Neutrophil (primary cell): ENCODE measurements at regions not wholly inside any gene's neighbourhood (a gene's known extent, or its start where the extent isn't known, plus 50 kb on each side); places are given as distances from the start of the nearest gene placed in this dataset.
"Not testable (repeated sequence)": the region's sequence is repeated elsewhere in the genome, so short reads cannot be mapped to it uniquely, and the experiment has no call there.

ENCODE experiments used
- H3K27ac ChIP-seq: fragments of 200-600 bp; sonication (generic); 2 replicates; pipeline ENCODE4 v1.5.1; 2016; ENCODE audit warnings: mild to moderate bottlenecking, moderate library complexity
- H3K27me3 ChIP-seq: fragments of 200-600 bp; sonication (generic); 2 replicates; pipeline ENCODE4 v1.6.0; 2016; ENCODE audit warnings: mild to moderate bottlenecking
- H3K36me3 ChIP-seq: fragments of 200-600 bp; sonication (generic); 2 replicates; pipeline ENCODE4 v1.5.1; 2017
- H3K4me1 ChIP-seq, 2 experiments: fragments of 200-600 bp in 1 of 2; sonication (generic) in 1 of 2; 1 replicate in 1 of 2; 2 replicates in 1 of 2; pipeline versions ENCODE4 v1.5.1 to v1.6.1; 2013 to 2016; ENCODE audit warnings: low read depth in 1 of 2, low read length in 1 of 2, mild to moderate bottlenecking in 1 of 2, moderate library complexity in 1 of 2; ENCODE audit not compliant: control insufficient read depth in 1 of 2, insufficient read depth in 1 of 2
- H3K4me3 ChIP-seq, 2 experiments: fragments of 200-600 bp in 1 of 2; sonication (generic) in 1 of 2; 1 replicate in 1 of 2; 2 replicates in 1 of 2; pipeline ENCODE4 v1.5.1; 2013 to 2016; ENCODE audit warnings: low read depth in 1 of 2, low read length in 1 of 2, mild to moderate bottlenecking in 1 of 2, moderate library complexity in 1 of 2
- H3K9me3 ChIP-seq: fragments of 200-600 bp; sonication (generic); 2 replicates; pipeline ENCODE4 v1.5.1; 2016
- TF ChIP-seq, protein P1 (sequence below): fragments of 200-600 bp; sonication (generic); IDR thresholded peaks from 2 replicates; pipeline ENCODE4 v1.5.1; 2016; ENCODE audit warnings: antibody characterized with exemption

DNA sequence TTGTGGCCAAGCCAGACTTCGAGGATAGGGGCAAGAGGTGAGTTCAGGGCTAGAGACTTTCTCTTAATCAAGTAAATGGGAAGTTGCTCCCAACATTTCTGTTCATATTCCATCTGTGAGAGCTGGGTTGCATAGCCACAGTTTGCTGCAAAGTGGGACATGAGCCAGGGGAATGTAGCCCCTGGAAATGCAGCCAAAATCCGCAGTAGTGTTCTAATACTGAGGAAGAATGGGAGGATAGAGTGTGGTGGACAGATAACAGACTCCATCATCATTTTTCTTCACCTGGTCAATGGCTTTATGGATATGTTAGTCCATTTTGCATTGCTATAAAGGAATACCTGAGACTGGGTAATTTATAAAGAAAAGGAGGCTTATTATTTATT lies 177.7 kb downstream of the SKIDA1 start:
- no peak overlapping the region for H3K4me3 ChIP-seq
- H3K27ac ChIP-seq = no peak overlapping the region
- H3K4me1 ChIP-seq = no peaks in the 10 kb centered on the region
- no peaks in the 10 kb centered on the region for H3K9me3 ChIP-seq
- H3K36me3 ChIP-seq = no peaks in the 10 kb centered on the region
- no peaks in the 10 kb centered on the region for H3K27me3 ChIP-seq
- TF ChIP-seq, protein P1, sequence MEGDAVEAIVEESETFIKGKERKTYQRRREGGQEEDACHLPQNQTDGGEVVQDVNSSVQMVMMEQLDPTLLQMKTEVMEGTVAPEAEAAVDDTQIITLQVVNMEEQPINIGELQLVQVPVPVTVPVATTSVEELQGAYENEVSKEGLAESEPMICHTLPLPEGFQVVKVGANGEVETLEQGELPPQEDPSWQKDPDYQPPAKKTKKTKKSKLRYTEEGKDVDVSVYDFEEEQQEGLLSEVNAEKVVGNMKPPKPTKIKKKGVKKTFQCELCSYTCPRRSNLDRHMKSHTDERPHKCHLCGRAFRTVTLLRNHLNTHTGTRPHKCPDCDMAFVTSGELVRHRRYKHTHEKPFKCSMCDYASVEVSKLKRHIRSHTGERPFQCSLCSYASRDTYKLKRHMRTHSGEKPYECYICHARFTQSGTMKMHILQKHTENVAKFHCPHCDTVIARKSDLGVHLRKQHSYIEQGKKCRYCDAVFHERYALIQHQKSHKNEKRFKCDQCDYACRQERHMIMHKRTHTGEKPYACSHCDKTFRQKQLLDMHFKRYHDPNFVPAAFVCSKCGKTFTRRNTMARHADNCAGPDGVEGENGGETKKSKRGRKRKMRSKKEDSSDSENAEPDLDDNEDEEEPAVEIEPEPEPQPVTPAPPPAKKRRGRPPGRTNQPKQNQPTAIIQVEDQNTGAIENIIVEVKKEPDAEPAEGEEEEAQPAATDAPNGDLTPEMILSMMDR = no peak

DNA sequence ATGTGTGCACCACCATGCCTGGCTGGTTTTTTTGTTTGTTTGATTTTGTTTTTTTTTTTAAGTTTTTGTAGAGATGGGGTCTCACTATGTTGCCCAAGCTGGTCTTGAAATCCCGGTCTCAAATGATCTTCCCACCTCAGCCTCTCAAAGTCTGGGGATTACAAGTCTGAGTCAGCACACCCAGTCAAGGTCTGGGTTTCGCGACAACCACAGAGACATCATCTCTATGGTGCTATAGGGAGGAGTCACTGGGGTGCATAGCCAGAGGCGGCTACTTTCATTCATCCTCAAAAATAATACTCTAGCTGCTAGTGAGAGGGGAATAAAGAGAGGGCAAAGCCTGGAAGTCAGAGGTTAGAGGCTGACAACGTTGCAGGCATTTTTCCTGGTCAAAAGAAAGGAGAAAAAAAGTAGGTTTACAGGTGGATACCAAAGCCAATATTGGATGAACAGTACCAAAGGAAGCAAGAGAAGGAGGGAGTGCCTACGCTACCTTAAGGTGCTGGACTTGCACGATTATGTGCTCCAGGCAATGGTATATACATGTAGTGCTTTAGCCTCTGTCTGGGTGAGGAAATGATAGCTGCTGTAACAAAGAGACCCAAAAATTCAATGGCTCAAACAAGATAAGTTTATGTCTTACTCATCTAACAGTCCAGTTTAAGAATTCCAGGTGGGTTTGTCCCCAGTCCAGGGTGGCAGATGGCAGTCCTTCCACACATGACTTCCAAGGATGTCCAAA lies 178.3 kb downstream of the SKIDA1 start:
- H3K27ac ChIP-seq = no peak overlapping the region
- H3K27me3 ChIP-seq = no peaks in the 10 kb centered on the region
- H3K9me3 ChIP-seq = no peaks in the 10 kb centered on the region
- H3K4me3 ChIP-seq = no peak overlapping the region
- no peaks in the 10 kb centered on the region for H3K4me1 ChIP-seq
- no peaks in the 10 kb centered on the region for H3K36me3 ChIP-seq
- TF ChIP-seq, protein P1 = no peak

DNA sequence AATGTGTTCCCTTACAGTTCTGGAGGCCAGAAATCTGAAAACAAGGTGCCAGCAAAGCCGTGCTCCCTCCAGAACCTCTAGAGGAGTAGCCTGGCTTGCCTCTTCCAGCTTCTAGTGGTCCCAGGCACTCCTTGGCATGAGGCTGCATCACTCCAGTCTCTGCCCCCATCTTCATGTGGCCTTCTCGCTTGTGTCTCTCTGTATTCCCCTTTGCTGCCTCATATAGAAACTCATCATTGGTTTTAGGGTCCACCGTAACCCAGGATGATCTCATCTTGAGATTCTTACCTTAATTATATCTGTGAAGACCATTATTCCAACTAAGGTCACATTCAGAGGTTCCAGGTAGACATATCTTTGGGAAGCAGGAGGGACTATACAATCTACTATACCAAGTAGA lies 182.4 kb downstream of the SKIDA1 start:
- Histone ChIP-seq H3K4me3 (no peak overlapping the region), H3K27me3 (no peaks in the 10 kb centered on the region), H3K27ac (no peak overlapping the region), H3K36me3 (no peaks in the 10 kb centered on the region), H3K4me1 (no peaks in the 10 kb centered on the region), H3K9me3 (no peaks in the 10 kb centered on the region)
- TF ChIP-seq, protein P1 = no peak

DNA sequence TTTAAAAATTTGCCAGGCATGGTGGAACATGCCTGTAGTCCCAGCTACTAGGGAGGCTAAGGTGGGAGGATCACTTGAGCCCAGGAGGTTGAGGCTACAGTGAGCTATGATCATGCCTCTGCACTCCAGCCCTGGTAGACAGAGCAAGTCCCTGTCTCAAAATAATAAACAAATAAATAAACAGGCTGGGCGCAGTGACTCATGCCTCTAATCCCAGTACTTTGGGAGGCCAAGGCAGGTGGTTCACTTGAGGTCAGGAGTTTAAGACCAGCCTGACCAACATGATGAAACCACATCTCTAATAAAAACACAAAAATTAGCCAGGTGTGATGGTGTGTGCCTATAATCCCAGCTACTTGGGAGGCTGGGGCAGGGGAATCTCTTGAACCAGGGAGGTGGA lies 183.0 kb downstream of the SKIDA1 start:
- not testable (repeated sequence) for H3K9me3 ChIP-seq, H3K27ac ChIP-seq, H3K36me3 ChIP-seq, H3K4me1 ChIP-seq, H3K4me3 ChIP-seq, H3K27me3 ChIP-seq

DNA sequence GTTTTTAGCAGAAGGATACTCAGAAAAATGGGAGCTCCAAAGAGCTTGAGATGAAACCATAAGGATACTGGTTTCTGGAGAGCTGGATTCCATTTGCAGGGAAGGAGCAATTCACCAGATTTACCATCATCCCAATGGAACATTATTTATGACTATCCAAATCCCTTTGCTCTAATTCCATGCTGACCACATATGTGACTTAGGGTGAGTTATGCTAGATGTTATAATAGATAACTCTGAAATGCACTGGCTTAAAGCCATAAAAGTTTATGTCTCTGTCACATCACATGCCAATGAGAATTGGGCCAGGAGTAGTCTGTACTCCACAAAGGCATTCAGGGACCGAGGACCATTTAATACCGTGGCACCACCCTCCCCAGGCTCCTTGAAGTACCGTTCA lies 185.2 kb downstream of the SKIDA1 start:
- TF ChIP-seq, protein P1 = no peak
- H3K4me1 ChIP-seq = no peaks in the 10 kb centered on the region
- H3K4me3 ChIP-seq = no peak overlapping the region
- H3K27me3 ChIP-seq = no peaks in the 10 kb centered on the region
- H3K36me3 ChIP-seq = no peaks in the 10 kb centered on the region
- H3K9me3 ChIP-seq = no peaks in the 10 kb centered on the region
- H3K27ac ChIP-seq = no peak overlapping the region

DNA sequence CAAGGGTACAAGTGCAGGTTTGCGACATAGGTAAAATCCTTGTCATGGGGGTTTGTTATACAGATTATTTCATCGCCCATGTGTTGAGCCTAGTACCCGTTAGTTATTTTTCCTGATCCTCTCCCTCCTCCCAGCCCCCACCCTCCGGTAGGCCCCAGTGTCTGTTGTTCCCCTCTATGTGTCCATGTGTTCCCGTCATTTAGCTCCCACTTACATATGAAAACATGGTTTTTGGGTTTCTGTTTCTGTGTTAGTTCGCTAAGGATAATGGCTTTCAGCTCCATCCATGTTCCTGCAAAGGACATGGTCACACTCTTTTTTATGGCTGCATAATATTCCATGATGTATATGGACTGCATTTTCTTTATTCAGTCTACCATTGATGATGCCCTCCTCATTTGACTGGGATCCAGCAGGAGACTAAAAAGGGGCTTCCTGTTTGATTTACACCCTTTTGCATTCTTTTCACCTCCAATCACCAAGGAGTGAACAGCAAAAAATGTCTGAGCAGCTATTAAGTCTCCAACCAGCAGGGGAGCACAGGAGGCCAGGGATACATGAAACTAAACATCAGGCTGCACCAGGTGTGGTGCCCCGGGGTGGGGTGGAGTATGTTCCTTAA lies 188.2 kb downstream of the SKIDA1 start:
- Histone ChIP-seq H3K4me1 (no peaks in the 10 kb centered on the region), H3K36me3 (no peaks in the 10 kb centered on the region), H3K27ac (no peak overlapping the region), H3K4me3 (no peak overlapping the region), H3K27me3 (no peaks in the 10 kb centered on the region), H3K9me3 (no peaks in the 10 kb centered on the region)
- TF ChIP-seq, protein P1 = no peak
